B cell (primary cell): ENCODE measurements at regions not wholly inside any gene's neighbourhood (a gene's known extent, or its start where the extent isn't known, plus 50 kb on each side); places are given as distances from the start of the nearest gene placed in this dataset.

ENCODE experiments used
- ATAC-seq: fragments of 200-7000 bp; cut with Tn5 transposase; one replicate; pipeline ENCODE4 v1.10.0; 2021; ENCODE audit warnings: low read depth, mild to moderate bottlenecking, moderate number of reproducible peaks, moderate library complexity
- CTCF ChIA-PET: fragments of 350-600 bp; sonication (Branson Sonifier 250); formaldehyde crosslinking; loops from one replicate; lab custom pipeline; 2021; ENCODE audit warnings: antibody characterized with exemption, inconsistent platforms; lab: Charles Lee
- POLR2A ChIA-PET: fragments of 350-600 bp; sonication (Branson Sonifier 250); formaldehyde crosslinking; loops from one replicate; lab custom pipeline; 2021; ENCODE audit warnings: antibody characterized with exemption; lab: Charles Lee
- DNase-seq: peaks from one replicate; pipeline ENCODE4 v3.0.0; 2013
- H2AFZ ChIP-seq: 2 replicates; pipeline ENCODE4 v1.6.1; 2012; ENCODE audit warnings: mild to moderate bottlenecking, low read depth, low read length; ENCODE audit not compliant: insufficient read depth, poor library complexity, severe bottlenecking
- H3K27ac ChIP-seq, 2 donors: 1 replicate in 1 of 2; 2 replicates in 1 of 2; pipeline ENCODE4 v1.5.1; 2012 to 2013; ENCODE audit warnings: low read length in 2 of 2, mild to moderate bottlenecking in 2 of 2, moderate library complexity in 1 of 2
- H3K27me3 ChIP-seq, 4 experiments: fragments of 200-600 bp in 1 of 4; sonication (generic) in 1 of 4; replicated peaks in 1 of 4; 1 replicate in 2 of 4; 2 replicates in 2 of 4; pipeline versions ENCODE4 v1.6.1 to v1.7.0; 2013 to 2016; ENCODE audit warnings: low read length in 3 of 4, mild to moderate bottlenecking in 2 of 4, mixed read lengths in 1 of 4, moderate library complexity in 1 of 4; ENCODE audit not compliant: insufficient read depth in 4 of 4, control insufficient read depth in 3 of 4; ENCODE audit errors: control extremely low read depth in 1 of 4
- H3K36me3 ChIP-seq, 2 experiments: replicated peaks in 1 of 2; 1 replicate in 1 of 2; 2 replicates in 1 of 2; pipeline versions ENCODE4 v1.6.1 to v1.7.1; 2013; ENCODE audit warnings: low read length in 1 of 2; ENCODE audit not compliant: insufficient read depth in 2 of 2, control insufficient read depth in 1 of 2; ENCODE audit errors: control extremely low read depth in 1 of 2, extremely low read depth in 1 of 2
- H3K4me1 ChIP-seq, 2 donors: fragments of 200-600 bp in 1 of 2; sonication (generic) in 1 of 2; 1 replicate in 1 of 2; 2 replicates in 1 of 2; pipeline versions ENCODE4 v1.5.1 to v1.6.1; 2013 to 2017; ENCODE audit warnings: low read length in 2 of 2; ENCODE audit not compliant: control insufficient read depth in 2 of 2, insufficient read depth in 2 of 2
- H3K4me2 ChIP-seq: replicated peaks from 2 replicates; pipeline ENCODE3; 2012; ENCODE audit warnings: mild to moderate bottlenecking, low read depth, low read length; ENCODE audit not compliant: poor library complexity, severe bottlenecking
- H3K4me3 ChIP-seq, 5 experiments: fragments of 200-600 bp in 1 of 5; sonication (generic) in 1 of 5; 1 replicate in 3 of 5; 2 replicates in 2 of 5; pipeline versions ENCODE4 v1.5.1 to v1.7.0; 2011 to 2016; ENCODE audit warnings: low read length in 4 of 5, mild to moderate bottlenecking in 4 of 5, low read depth in 2 of 5, control low read depth in 1 of 5, moderate library complexity in 1 of 5; ENCODE audit not compliant: insufficient read depth in 1 of 5; ENCODE audit errors: control extremely low read depth in 1 of 5, extremely low read depth in 1 of 5
- H3K79me2 ChIP-seq: fragments of 200-600 bp; sonication (generic); one replicate; pipeline ENCODE4 v1.6.0; 2016; ENCODE audit warnings: low read length; ENCODE audit not compliant: control insufficient read depth, insufficient read depth
- H3K9ac ChIP-seq: fragments of 200-600 bp; sonication (generic); 2 replicates; pipeline ENCODE4 v1.6.1; 2017; ENCODE audit warnings: mild to moderate bottlenecking, low read length, moderate library complexity
- H3K9me3 ChIP-seq, 3 donors: one replicate each; pipeline versions ENCODE4 v1.6.1 to v1.7.1; 2013; ENCODE audit warnings: low read length in 2 of 3; ENCODE audit not compliant: control insufficient read depth in 2 of 3, insufficient read depth in 1 of 3; ENCODE audit errors: control extremely low read depth in 1 of 3
- H4K20me1 ChIP-seq: 2 replicates; pipeline ENCODE4 v1.6.0; 2012; ENCODE audit warnings: mild to moderate bottlenecking, low read length; ENCODE audit not compliant: insufficient read depth, control insufficient read depth, poor library complexity, severe bottlenecking
- H3K27ac Mint-ChIP-seq: one replicate; pipeline ENCODE4 v1.8.0; 2021; ENCODE audit warnings: mixed read lengths
- H3K27me3 Mint-ChIP-seq: one replicate; pipeline ENCODE4 v1.8.0; 2021; ENCODE audit warnings: mixed read lengths
- H3K4me1 Mint-ChIP-seq: one replicate; pipeline ENCODE4 v1.8.0; 2021; ENCODE audit warnings: mixed read lengths
- H3K4me3 Mint-ChIP-seq: one replicate; pipeline ENCODE4 v1.8.0; 2021; ENCODE audit warnings: mixed read lengths
- H3K9me3 Mint-ChIP-seq: one replicate; pipeline ENCODE4 v1.8.0; 2022; ENCODE audit warnings: mixed read lengths; ENCODE audit not compliant: insufficient read depth
- EZH2 ChIP-seq: IDR thresholded peaks from 2 replicates; pipeline ENCODE4 v1.6.1; 2012; ENCODE audit warnings: borderline replicate concordance, low read depth, mild to moderate bottlenecking, moderate library complexity, low read length; ENCODE audit not compliant: insufficient read depth, poor library complexity, severe bottlenecking
- WGBS: methylation state at CpG from one replicate; pipeline ENCODE4 v1.1.5; 2013; ENCODE audit warnings: missing lambda C conversion rate; ENCODE audit not compliant: insufficient coverage; 5-methylcytosine and 5-hydroxymethylcytosine counted together
- intact Hi-C: fragments of 100-400 bp; cut with micrococcal nuclease; formaldehyde crosslinking; loops from one replicate; pipeline ENCODE4 v1.10.0; 2022
- TF ChIP-seq, protein P1 (sequence below): fragments of 200-600 bp; IDR thresholded peaks from one replicate; pipeline ENCODE4 v1.8.0; 2022; ENCODE audit warnings: antibody characterized with exemption, mild to moderate bottlenecking

DNA sequence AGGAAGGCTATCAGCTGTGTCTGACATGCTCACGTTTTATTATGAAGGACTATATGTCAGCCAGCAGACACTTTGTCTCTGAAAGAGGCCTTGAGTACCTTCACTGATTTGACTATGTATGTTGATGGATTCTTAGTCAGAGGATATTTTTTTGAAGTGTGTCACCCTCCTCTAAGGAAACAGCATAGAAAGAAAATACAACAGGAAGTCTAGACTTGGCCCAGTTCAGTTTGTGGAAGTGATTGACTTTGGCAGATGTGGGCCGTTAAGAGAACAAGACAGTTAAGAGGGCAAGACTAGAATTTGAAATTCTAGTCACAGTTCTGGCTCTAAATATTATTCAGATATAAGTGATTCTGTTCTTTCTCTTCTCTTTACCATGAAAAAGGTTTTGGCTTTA is 471.5 kb downstream of the CDH8 start:
- Mint-ChIP-seq H3K9me3 (peaks cover 4% of the 10 kb centered on the region), H3K27me3 (no peaks in the 10 kb centered on the region), H3K4me3 (no peak overlapping the region), H3K27ac (no peak overlapping the region), H3K4me1 (no peaks in the 10 kb centered on the region)
- H3K4me1 ChIP-seq: no peaks in the 10 kb centered on the region
- no peak overlapping the region for H3K9ac ChIP-seq
- no peaks in the 10 kb centered on the region for H3K79me2 ChIP-seq
- H3K27me3 ChIP-seq: no peaks in the 10 kb centered on the region
- no peak overlapping the region for H3K4me2 ChIP-seq
- intact Hi-C loops: no loop called here
- no peak overlapping the region for H2AFZ ChIP-seq
- POLR2A ChIA-PET: no interaction called here
- WGBS: no CpG with 5 or more reads among the region's 2 CpGs
- ATAC-seq (no peak), DNase-seq (no peak)
- no peak overlapping the region for H3K27ac ChIP-seq
- peaks cover 0 to 1% (median 0%) of the 10 kb centered on the region in 3 donors for H3K9me3 ChIP-seq
- CTCF ChIA-PET: no interaction called here
- H4K20me1 ChIP-seq: no peaks in the 10 kb centered on the region
- no peak overlapping the region for H3K4me3 ChIP-seq
- no peaks in the 10 kb centered on the region for H3K36me3 ChIP-seq
- no peak for TF ChIP-seq EZH2
- TF ChIP-seq, protein P1, sequence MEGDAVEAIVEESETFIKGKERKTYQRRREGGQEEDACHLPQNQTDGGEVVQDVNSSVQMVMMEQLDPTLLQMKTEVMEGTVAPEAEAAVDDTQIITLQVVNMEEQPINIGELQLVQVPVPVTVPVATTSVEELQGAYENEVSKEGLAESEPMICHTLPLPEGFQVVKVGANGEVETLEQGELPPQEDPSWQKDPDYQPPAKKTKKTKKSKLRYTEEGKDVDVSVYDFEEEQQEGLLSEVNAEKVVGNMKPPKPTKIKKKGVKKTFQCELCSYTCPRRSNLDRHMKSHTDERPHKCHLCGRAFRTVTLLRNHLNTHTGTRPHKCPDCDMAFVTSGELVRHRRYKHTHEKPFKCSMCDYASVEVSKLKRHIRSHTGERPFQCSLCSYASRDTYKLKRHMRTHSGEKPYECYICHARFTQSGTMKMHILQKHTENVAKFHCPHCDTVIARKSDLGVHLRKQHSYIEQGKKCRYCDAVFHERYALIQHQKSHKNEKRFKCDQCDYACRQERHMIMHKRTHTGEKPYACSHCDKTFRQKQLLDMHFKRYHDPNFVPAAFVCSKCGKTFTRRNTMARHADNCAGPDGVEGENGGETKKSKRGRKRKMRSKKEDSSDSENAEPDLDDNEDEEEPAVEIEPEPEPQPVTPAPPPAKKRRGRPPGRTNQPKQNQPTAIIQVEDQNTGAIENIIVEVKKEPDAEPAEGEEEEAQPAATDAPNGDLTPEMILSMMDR: no peak

DNA sequence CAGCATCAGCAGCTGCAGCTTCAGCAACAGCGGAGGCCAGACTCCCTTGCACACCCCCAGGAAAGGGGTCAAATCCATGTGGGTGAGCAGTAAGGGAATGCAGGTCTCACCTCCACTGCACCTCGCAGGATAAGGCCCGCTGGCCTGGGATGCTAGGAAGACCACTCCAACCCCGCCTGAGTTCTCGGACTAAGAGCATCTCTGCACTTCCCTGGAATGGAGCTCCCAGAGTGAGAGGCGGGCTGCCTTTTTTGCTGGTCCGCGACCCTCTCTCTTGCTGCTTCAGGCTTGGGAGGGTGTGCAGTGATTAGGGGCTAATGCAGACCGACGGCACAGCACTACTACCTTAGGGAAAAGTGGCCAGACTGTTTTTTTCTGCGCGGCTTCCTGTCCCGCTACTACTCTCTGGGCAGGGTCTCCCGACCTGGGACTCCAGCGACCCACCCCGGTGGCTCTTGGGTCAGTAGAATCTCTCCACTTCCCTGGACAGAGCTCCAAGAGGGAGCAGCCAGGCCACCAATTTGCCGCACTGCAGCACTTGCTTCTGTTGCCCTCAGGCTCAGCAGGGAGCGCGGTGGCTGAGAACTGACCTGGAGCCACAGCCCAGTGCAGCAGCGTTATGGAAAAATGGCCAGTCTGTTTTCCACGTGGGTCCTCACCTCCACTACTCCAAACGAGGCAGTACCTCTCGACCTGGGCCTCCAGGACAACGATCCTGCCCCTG is 480.4 kb downstream of the CDH8 start:
- Mint-ChIP-seq H3K27ac (no peak overlapping the region), H3K27me3 (no peaks in the 10 kb centered on the region), H3K4me1 (no peaks in the 10 kb centered on the region), H3K4me3 (no peak overlapping the region), H3K9me3 (peaks cover 7% of the 10 kb centered on the region)
- ChIA-PET CTCF (no interaction called here), POLR2A (no interaction called here)
- Histone ChIP-seq H3K36me3 (no peaks in the 10 kb centered on the region), H3K4me2 (no peak overlapping the region), H3K27me3 (no peaks in the 10 kb centered on the region), H4K20me1 (no peaks in the 10 kb centered on the region), H3K9ac (no peak overlapping the region), H3K4me3 (no peak overlapping the region), H2AFZ (no peak overlapping the region), H3K4me1 (no peaks in the 10 kb centered on the region), H3K27ac (no peak overlapping the region), H3K9me3 (peaks cover 0 to 11% (median 0%) of the 10 kb centered on the region in 3 donors), H3K79me2 (no peaks in the 10 kb centered on the region)
- WGBS: 85% methylated on average over 19 of the region's 24 CpGs
- intact Hi-C loops: no loop called here
- no peak for DNase-seq
- ATAC-seq: no peak
- TF ChIP-seq, protein P1: no peak
- TF ChIP-seq EZH2: no peak
